ENCODE measurements at regions not wholly inside any gene's neighbourhood (a gene's known extent, or its start where the extent isn't known, plus 50 kb on each side); places are given as distances from the start of the nearest gene placed in this dataset.

- Histone ChIP-seq H4K20me1 (ENCODE audit: control insufficient read depth, insufficient read depth, low read depth, low read length) (no peaks in the 10 kb centered on the region), H3F3A (ENCODE audit: control insufficient read depth, insufficient read depth) (0 out of 2 replicates have a peak, but pooled peaks cover 4% of the 10 kb centered on the region), H3K4me1 (ENCODE audit: control insufficient read depth, low read length) (peaks cover 39% of the 10 kb centered on the region), H3K9me2 (replicated peaks; ENCODE audit: control insufficient read depth, low read length) (no peaks in the 10 kb centered on the region), H3K4me2 (ENCODE audit: low read length) (no peak overlapping the region), H3K9me3 (ENCODE audit: control insufficient read depth, insufficient read depth, low read length) (no peaks in the 10 kb centered on the region), H3K4me3 (ENCODE audit: low read length) (no peak overlapping the region), H3K27ac (ENCODE audit: low read depth, low read length) (no peak overlapping the region), H3K79me2 (ENCODE audit: control insufficient read depth, low read length) (no peaks in the 10 kb centered on the region), H3K27me3 (ENCODE audit: control insufficient read depth, low read length) (no peaks in the 10 kb centered on the region), H3K36me3 (ENCODE audit: control insufficient read depth, low read length) (no peaks in the 10 kb centered on the region)
- TF ChIP-seq CTCF (IDR thresholded peaks at IDR 0.05; ENCODE audit: low read depth, low read length, poor library complexity, severe bottlenecking) = no peak
- TF ChIP-seq EZH2phosphoT487 (IDR thresholded peaks at IDR 0.05; ENCODE audit: borderline replicate concordance, low read length) = no peak
These were observed 399.7 kb downstream of the BRD1 start for GRCh38 chr22:49427941-49428340.

- Histone ChIP-seq H3K27ac (ENCODE audit: low read depth, low read length) (no peak overlapping the region), H3K4me1 (ENCODE audit: control insufficient read depth, low read length) (peaks cover 39% of the 10 kb centered on the region), H3K9me3 (ENCODE audit: control insufficient read depth, insufficient read depth, low read length) (no peaks in the 10 kb centered on the region), H3K4me2 (ENCODE audit: low read length) (no peak overlapping the region), H3K79me2 (ENCODE audit: control insufficient read depth, low read length) (no peaks in the 10 kb centered on the region), H4K20me1 (ENCODE audit: control insufficient read depth, insufficient read depth, low read depth, low read length) (no peaks in the 10 kb centered on the region), H3K27me3 (ENCODE audit: control insufficient read depth, low read length) (no peaks in the 10 kb centered on the region), H3K4me3 (ENCODE audit: low read length) (no peak overlapping the region), H3K36me3 (ENCODE audit: control insufficient read depth, low read length) (no peaks in the 10 kb centered on the region), H3F3A (ENCODE audit: control insufficient read depth, insufficient read depth) (0 out of 2 replicates have a peak, but pooled peaks cover 4% of the 10 kb centered on the region), H3K9me2 (replicated peaks; ENCODE audit: control insufficient read depth, low read length) (no peaks in the 10 kb centered on the region)
- TF ChIP-seq EZH2phosphoT487 (IDR thresholded peaks at IDR 0.05; ENCODE audit: borderline replicate concordance, low read length) = no peak
- TF ChIP-seq CTCF (IDR thresholded peaks at IDR 0.05; ENCODE audit: low read depth, low read length, poor library complexity, severe bottlenecking) = no peak
These were observed 400.3 kb downstream of the BRD1 start for GRCh38 chr22:49427341-49427740.

- H3K4me1 ChIP-seq (ENCODE audit: control insufficient read depth, low read length) = peaks cover 38% of the 10 kb centered on the region
- no peaks in the 10 kb centered on the region for H4K20me1 ChIP-seq (ENCODE audit: control insufficient read depth, insufficient read depth, low read depth, low read length)
- no peaks in the 10 kb centered on the region for H3K79me2 ChIP-seq (ENCODE audit: control insufficient read depth, low read length)
- H3K27ac ChIP-seq (ENCODE audit: low read depth, low read length) = no peak overlapping the region
- H3K9me2 ChIP-seq (replicated peaks; ENCODE audit: control insufficient read depth, low read length) = no peaks in the 10 kb centered on the region
- no peaks in the 10 kb centered on the region for H3K36me3 ChIP-seq (ENCODE audit: control insufficient read depth, low read length)
- TF ChIP-seq EZH2phosphoT487 (IDR thresholded peaks at IDR 0.05; ENCODE audit: borderline replicate concordance, low read length) (no peak), CTCF (IDR thresholded peaks at IDR 0.05; ENCODE audit: low read depth, low read length, poor library complexity, severe bottlenecking) (no peak)
- 0 out of 2 replicates have a peak, but pooled peaks cover 4% of the 10 kb centered on the region for H3F3A ChIP-seq (ENCODE audit: control insufficient read depth, insufficient read depth)
- no peak overlapping the region for H3K4me3 ChIP-seq (ENCODE audit: low read length)
- H3K9me3 ChIP-seq (ENCODE audit: control insufficient read depth, insufficient read depth, low read length) = no peaks in the 10 kb centered on the region
- no peak overlapping the region for H3K4me2 ChIP-seq (ENCODE audit: low read length)
- H3K27me3 ChIP-seq (ENCODE audit: control insufficient read depth, low read length) = no peaks in the 10 kb centered on the region
These were observed 400.9 kb downstream of the BRD1 start for GRCh38 chr22:49426618-49427266.
